ENCODE measurements at regions not wholly inside any gene's neighbourhood (a gene's known extent, or its start where the extent isn't known, plus 50 kb on each side); places are given as distances from the start of the nearest gene placed in this dataset.

DNA sequence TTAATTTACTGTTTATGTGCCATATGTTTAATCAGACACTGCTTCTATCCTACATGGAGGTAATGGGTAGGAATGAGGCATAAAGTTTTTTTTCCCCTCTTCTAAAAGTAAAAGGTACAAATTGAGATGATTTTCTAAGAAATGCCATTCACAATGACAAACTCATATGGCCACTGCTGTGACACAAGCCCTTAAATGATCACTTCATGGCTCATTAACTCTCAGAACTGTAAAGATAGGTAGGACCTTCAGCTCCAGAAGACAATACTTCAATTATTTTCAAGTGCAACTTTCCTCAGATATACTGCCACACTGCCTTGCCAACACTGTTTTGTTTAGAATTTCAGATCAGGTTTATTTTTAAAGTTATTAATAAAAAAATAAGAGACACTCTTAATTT, 362.9 kb upstream of the ZNF608 start:
- Histone ChIP-seq H3K27ac (ENCODE audit: low read depth) (no peak overlapping the region), H3K4me1 (ENCODE audit: insufficient read depth) (no peaks in the 10 kb centered on the region), H3K36me3 (ENCODE audit: insufficient read depth) (no peaks in the 10 kb centered on the region), H3K4me3 (ENCODE audit: low read depth, low read length) (no peak overlapping the region)
- no peak for DNase-seq (ENCODE audit: extremely low spot score)

DNA sequence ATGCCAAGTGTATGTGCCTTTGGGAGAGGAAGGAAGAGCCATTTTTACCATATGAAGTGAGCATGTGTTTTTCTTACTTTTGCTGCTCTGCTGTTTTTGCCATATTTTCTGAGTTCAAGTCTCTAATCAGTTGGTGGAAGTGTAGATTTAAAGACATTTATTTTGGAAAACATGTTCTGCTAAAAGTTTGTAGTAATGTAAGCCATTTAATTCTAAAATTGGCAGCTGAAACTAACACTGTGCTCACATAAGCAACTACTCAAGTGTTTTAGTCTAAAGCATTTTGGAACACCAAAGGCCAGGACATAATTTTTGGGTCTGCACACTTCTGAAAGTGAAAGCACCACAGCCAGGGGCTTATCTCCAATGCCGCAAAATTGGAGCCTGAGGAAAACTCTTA, 363.4 kb upstream of the ZNF608 start:
- Histone ChIP-seq H3K4me1 (ENCODE audit: insufficient read depth) (no peaks in the 10 kb centered on the region), H3K4me3 (ENCODE audit: low read depth, low read length) (no peak overlapping the region), H3K36me3 (ENCODE audit: insufficient read depth) (no peaks in the 10 kb centered on the region), H3K27ac (ENCODE audit: low read depth) (peak overlapping the region; percentile 38)
- DNase-seq (ENCODE audit: extremely low spot score), result no peak
- WGBS, result 69% methylated on average over 1 of the region's 1 CpG

DNA sequence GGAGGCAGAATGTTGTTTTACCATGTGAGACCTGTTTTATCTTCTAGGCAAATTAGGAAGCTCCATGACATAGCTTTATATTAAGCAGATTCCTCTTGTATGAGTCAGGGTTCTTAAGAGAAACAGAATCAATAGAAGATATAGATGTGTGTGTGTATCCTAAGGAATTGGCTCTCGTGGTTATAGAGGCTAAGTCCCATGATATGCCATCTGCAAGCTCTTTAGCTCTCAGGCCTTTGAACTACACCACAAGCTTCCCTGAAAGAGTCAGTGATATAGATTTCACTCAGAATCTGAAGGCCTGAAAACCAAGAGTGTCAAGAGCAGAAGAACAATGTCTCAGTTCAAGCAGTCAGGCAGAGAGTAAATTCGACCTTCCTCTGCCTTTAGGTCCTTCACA, 365.8 kb upstream of the ZNF608 start:
- H3K4me1 ChIP-seq (ENCODE audit: insufficient read depth), result no peaks in the 10 kb centered on the region
- WGBS, result 90% methylated on average over 2 of the region's 2 CpGs
- no peak for DNase-seq (ENCODE audit: extremely low spot score)
- no peak overlapping the region for H3K4me3 ChIP-seq (ENCODE audit: low read depth, low read length)
- H3K27ac ChIP-seq (ENCODE audit: low read depth), result no peak overlapping the region
- H3K36me3 ChIP-seq (ENCODE audit: insufficient read depth), result no peaks in the 10 kb centered on the region

DNA sequence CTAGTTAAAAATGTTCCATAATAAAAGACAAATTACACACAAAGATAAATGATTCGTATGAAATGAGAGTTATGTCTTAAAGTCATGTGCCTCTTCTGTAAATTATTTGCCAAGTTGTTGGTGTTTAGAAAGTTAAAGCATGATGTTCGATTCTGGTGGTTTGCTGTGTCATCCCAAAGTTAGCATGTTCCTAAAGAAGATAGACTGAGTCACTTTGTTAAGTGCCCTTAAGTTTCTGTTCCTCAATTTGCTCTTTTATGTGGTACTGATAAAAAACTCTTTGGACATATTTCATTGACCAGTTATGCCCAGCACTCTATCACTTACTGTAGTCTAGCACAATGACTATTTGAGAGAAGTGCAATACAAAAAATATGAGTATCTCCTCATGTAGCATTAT, 366.9 kb upstream of the ZNF608 start:
- no peak for DNase-seq (ENCODE audit: extremely low spot score)
- H3K4me1 ChIP-seq (ENCODE audit: insufficient read depth), result no peaks in the 10 kb centered on the region
- H3K36me3 ChIP-seq (ENCODE audit: insufficient read depth), result no peaks in the 10 kb centered on the region
- no peak overlapping the region for H3K27ac ChIP-seq (ENCODE audit: low read depth)
- no peak overlapping the region for H3K4me3 ChIP-seq (ENCODE audit: low read depth, low read length)
- WGBS, result 80% methylated on average over 2 of the region's 2 CpGs

DNA sequence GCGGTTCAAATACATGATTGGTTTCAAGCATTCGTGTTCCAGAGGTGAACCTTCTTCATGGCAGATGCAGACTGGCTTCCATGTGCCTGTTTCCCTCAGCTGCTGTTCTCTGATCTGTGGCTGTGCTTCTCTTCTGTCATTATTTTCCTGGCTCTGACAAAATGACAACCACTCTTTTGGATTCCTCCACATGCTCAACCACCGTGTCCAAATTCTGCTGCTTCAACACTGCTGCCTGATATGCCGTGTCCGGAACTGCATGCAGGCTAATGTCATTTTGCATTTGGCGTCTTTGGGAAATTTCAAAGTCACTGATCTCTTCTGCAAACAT, 368.7 kb upstream of the ZNF608 start:
- DNase-seq (ENCODE audit: extremely low spot score), result no peak
- Histone ChIP-seq H3K27ac (ENCODE audit: low read depth) (no peak overlapping the region), H3K36me3 (ENCODE audit: insufficient read depth) (no peaks in the 10 kb centered on the region), H3K4me3 (ENCODE audit: low read depth, low read length) (no peak overlapping the region), H3K4me1 (ENCODE audit: insufficient read depth) (no peaks in the 10 kb centered on the region)
- WGBS, result 96% methylated on average over 6 of the region's 6 CpGs

DNA sequence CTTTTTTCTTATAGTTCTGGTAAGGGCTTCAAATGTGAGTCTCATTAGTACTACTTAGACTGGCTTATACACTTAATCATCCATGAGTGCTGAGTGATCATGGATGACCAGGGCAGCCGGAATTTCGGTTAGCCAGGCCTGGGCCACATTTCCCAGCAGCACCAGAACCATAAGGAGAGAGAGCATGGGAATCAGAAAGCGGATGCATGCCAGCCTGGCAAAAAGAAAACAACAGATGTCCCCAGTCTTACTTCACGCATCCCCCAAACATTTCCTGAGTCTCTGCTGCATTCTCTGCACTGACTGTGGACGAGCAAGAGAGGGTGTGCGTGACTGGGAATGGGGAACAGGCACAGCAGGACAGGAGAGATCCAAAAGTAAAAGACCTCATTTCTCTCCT, 371.1 kb upstream of the ZNF608 start:
- Histone ChIP-seq H3K4me3 (ENCODE audit: low read depth, low read length) (no peak overlapping the region), H3K4me1 (ENCODE audit: insufficient read depth) (no peaks in the 10 kb centered on the region), H3K27ac (ENCODE audit: low read depth) (no peak overlapping the region), H3K36me3 (ENCODE audit: insufficient read depth) (no peaks in the 10 kb centered on the region)
- 81% methylated on average over 6 of the region's 6 CpGs for WGBS
- DNase-seq (ENCODE audit: extremely low spot score), result no peak

DNA sequence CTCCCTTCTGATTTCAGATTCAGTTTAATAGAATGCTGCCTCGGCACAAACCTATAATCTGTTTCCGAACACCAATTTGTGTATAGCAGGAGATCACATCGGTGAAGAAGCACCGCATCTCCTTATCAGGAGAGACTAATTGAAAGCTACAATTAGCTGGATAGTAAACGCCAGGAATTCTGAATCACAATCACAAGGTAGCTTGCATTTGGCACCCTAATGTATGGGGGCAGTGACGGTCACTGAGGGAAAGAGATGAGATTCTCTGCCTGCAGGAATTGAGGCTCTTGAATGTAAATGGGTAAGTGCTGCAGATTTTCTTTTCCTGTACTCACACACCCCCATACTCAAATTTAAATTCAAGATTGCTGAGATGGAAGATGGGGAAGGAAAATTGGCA, 373.6 kb upstream of the ZNF608 start:
- no peak for DNase-seq (ENCODE audit: extremely low spot score)
- Histone ChIP-seq H3K27ac (ENCODE audit: low read depth) (no peak overlapping the region), H3K4me1 (ENCODE audit: insufficient read depth) (no peaks in the 10 kb centered on the region), H3K36me3 (ENCODE audit: insufficient read depth) (no peaks in the 10 kb centered on the region), H3K4me3 (ENCODE audit: low read depth, low read length) (no peak overlapping the region)
- 84% methylated on average over 6 of the region's 6 CpGs for WGBS

DNA sequence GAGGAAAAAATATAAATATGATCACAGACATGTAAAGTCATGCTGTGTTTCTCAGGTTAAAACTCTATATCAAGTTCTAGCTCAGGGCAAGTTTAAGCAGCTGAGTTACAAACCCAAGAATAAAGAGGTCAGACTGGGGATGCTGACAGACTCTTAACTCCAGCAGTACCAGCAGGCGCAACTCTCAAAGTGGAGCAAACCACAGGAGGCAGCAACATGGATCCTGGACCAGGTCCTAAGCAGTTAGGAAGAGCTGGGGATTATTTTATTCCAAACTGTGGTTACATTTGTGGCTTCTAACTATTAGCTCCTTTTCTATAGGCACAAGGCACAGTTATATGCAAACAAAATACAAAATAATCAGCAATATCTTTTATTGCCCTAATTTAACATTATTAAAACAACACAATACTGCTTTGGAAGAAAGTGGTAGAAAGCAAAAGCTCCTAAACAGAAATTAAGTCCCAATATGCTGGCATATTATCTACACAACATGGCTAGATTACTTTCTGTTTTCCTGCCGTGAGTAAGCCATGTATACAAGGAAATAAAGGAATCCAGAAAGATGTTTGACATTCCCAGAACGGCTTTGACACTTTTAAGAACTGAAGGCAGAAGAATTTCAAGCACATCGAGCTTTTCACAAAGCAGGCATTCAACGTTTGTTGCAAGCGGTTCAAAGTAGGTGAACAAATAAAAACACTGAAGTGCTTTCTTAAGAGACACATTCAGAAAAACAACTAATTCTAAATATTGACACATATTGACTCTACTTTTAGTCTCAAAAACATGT, 378.8 kb upstream of the ZNF608 start:
- 58% methylated on average over 6 of the region's 6 CpGs for WGBS

DNA sequence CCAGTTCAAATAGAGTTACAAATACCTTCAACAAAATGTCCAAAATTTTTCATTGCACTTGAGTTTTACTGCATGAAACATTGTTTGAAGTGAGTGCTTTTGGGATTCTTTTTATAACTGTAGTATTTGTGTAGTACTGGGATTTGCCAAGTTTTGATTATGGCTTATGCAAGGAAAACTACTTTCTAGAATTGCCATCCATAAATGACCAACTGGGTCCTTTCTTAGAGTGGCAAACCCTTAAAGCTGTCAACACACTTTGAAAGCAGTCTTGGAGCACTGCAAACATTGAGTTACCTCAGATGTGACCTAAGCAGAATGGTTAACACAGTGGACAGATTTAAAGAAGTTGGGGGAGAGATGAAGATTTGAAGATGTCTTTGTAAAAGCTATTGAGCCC, 379.6 kb upstream of the ZNF608 start:
- Histone ChIP-seq H3K36me3 (ENCODE audit: insufficient read depth) (no peaks in the 10 kb centered on the region), H3K27ac (ENCODE audit: low read depth) (no peak overlapping the region), H3K4me1 (ENCODE audit: insufficient read depth) (no peaks in the 10 kb centered on the region), H3K4me3 (ENCODE audit: low read depth, low read length) (no peak overlapping the region)
- DNase-seq (ENCODE audit: extremely low spot score), result no peak

More for the DNA sequence above, 378.8 kb upstream of the ZNF608 start:
- Histone ChIP-seq H3K4me3 (ENCODE audit: low read depth, low read length) (no peak overlapping the region), H3K27ac (ENCODE audit: low read depth) (no peak overlapping the region), H3K4me1 (ENCODE audit: insufficient read depth) (no peaks in the 10 kb centered on the region), H3K36me3 (ENCODE audit: insufficient read depth) (no peaks in the 10 kb centered on the region)
- DNase-seq (ENCODE audit: extremely low spot score), result no peak

DNA sequence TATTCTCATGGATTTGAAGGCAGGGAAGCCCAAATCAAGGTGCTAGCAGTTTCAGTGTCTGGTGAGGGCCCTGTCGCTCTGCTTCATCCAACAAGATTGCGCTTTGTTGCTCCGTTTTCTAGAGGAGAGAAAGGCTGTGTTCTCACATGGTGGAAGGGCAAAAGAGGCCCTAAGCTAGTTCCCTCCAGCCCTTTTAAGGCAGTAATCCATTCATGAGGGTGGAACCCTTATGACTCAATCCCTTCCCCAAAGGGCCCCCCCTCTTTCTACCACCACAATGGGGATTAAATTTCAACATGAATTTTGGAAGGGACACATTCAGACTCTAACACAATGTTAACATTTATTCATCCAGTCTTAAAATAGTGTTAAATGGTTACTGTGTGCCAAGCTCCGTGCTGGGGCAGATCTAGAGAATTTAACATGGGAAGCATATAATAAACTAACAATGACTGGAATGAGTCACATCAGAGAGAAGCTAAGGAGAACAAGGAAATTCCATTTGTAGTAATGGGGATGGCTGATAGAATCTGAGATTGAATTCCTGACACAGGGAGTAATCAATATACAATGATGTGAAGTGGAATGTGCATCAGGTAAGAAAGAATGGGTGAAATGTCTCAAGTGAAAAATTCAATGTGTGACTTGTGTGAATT, 382.8 kb upstream of the ZNF608 start:
- Histone ChIP-seq H3K36me3 (ENCODE audit: insufficient read depth) (no peaks in the 10 kb centered on the region), H3K4me3 (ENCODE audit: low read depth, low read length) (no peak overlapping the region), H3K27ac (ENCODE audit: low read depth) (no peak overlapping the region), H3K4me1 (ENCODE audit: insufficient read depth) (no peaks in the 10 kb centered on the region)
- 92% methylated on average over 4 of the region's 4 CpGs for WGBS
- no peak for DNase-seq (ENCODE audit: extremely low spot score)

DNA sequence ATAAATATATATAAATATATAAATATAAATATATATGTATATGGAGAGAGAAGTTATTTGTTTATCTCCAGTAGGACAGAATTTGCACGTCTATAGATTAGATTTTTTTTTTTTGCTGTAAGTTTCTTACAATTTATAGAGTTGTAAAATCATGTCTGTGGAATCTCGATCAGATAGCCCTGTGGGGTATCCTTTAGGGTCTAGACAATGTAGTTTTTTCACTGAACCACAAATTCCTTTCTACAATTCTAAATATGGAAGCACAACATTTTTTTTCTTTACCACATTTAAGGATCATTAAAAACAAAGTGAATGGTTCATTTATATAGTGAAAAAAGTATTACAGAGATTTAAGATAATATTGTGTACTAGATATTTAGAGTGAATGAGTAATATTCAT, 384.2 kb upstream of the ZNF608 start:
- Histone ChIP-seq H3K4me3 (ENCODE audit: low read depth, low read length) (no peak overlapping the region), H3K36me3 (ENCODE audit: insufficient read depth) (no peaks in the 10 kb centered on the region), H3K27ac (ENCODE audit: low read depth) (no peak overlapping the region), H3K4me1 (ENCODE audit: insufficient read depth) (no peaks in the 10 kb centered on the region)
- WGBS, result 88% methylated on average over 2 of the region's 2 CpGs
- no peak for DNase-seq (ENCODE audit: extremely low spot score)

DNA sequence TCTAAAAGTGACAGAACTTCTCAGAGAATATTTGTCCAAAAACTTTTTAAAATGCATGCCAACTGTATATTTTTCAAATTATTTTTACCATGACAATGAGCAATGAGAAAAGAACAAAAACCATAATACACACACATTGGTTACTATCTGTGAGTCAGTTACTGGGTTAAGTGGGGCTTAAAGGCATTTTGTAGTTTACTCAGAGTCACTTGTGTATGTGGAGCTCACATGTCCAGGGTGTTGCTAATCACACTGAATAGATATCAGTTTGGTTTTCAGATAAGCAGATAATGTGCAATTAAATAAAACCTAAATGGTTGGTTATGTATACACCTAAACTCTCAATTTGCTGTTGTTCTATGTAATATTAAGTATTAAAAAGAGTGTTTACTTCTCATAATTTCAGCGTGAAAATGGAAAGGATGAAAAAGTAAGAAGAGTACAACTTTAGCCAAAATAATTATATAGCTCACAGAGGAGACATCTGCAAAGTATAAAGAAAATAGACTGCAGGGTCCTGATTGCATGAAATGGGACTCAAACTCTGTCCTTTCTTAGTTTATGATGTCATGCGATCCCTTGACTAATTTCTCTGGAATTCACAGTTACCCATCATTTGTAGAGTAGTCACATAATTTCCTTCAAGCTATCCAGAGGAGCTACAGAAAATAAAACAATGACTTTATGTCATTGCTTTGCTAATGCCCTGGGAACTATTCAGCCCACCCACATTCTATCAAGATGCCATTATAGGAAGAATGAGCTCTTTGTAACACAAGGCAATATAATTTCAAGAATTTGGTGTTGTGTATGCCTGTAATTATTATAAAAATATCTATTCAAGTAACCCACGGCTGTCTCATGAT, 388.0 kb upstream of the ZNF608 start:
- 66% methylated on average over 3 of the region's 3 CpGs for WGBS
- no peak for DNase-seq (ENCODE audit: extremely low spot score)
- H3K36me3 ChIP-seq (ENCODE audit: insufficient read depth), result no peaks in the 10 kb centered on the region
- no peak overlapping the region for H3K4me3 ChIP-seq (ENCODE audit: low read depth, low read length)
- no peaks in the 10 kb centered on the region for H3K4me1 ChIP-seq (ENCODE audit: insufficient read depth)
- H3K27ac ChIP-seq (ENCODE audit: low read depth), result no peak overlapping the region

DNA sequence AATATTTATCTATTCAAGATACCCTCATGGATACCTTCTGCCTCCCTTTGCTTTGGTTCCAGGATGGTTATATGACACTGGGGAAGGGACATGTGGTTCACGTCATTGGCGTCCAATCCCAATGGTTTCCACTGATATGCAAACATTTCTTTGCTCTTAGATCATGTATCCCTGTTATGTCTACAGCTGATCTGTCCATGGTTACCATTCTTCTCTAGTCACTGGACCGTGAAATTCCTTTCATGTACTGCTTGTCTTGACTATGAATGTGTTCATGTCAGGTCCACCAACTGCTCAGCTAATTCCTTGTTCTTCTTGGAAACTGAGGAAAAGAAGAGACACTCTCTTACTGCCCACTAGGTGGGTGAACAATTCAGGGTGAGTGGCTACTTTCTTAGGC, 391.1 kb upstream of the ZNF608 start:
- Histone ChIP-seq H3K36me3 (ENCODE audit: insufficient read depth) (no peaks in the 10 kb centered on the region), H3K27ac (ENCODE audit: low read depth) (no peak overlapping the region), H3K4me3 (ENCODE audit: low read depth, low read length) (no peak overlapping the region), H3K4me1 (ENCODE audit: insufficient read depth) (no peaks in the 10 kb centered on the region)
- DNase-seq (ENCODE audit: extremely low spot score), result no peak
- WGBS, result 94% methylated on average over 3 of the region's 3 CpGs

DNA sequence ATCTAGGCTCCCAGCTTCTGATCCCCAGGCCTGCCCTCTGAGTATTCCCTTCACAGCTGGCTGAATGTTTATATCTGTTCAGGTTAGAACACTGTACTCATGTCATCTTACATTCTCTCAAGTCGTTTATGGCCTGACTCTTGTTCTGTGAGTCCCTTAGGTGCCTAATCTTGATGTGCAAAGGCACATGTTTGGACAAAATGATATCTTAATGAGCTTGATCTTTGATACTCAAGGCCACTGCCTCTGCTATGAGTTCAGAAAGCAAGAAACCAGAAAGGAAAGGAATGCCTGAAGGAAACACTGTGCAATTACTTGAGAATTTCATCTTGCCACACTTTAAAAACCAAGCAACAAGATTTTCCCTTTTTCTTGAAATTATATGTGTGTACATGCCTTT, 391.8 kb upstream of the ZNF608 start:
- no peak for DNase-seq (ENCODE audit: extremely low spot score)
- H3K4me3 ChIP-seq (ENCODE audit: low read depth, low read length), result no peak overlapping the region
- 36% methylated on average over 1 of the region's 1 CpG for WGBS
- H3K27ac ChIP-seq (ENCODE audit: low read depth), result no peak overlapping the region
- H3K36me3 ChIP-seq (ENCODE audit: insufficient read depth), result no peaks in the 10 kb centered on the region
- no peaks in the 10 kb centered on the region for H3K4me1 ChIP-seq (ENCODE audit: insufficient read depth)

Measured in urinary bladder (tissue), 3 donors.